ENCODE measurements at regions not wholly inside any gene's neighbourhood (a gene's known extent, or its start where the extent isn't known, plus 50 kb on each side); places are given as distances from the start of the nearest gene placed in this dataset.

- TF ChIP-seq CTCF (conservative IDR thresholded peaks at IDR 0.05) (no peak), EZH2 (IDR thresholded peaks at IDR 0.05; ENCODE audit: low read depth) (no peak)
Observed at GRCh38 chr2:58606799-58607198, 365.7 kb upstream of the FANCL start.

Data from PC-9 (cell line).